NOMO-1 (cell line): ENCODE measurements at regions not wholly inside any gene's neighbourhood (a gene's known extent, or its start where the extent isn't known, plus 50 kb on each side); places are given as distances from the start of the nearest gene placed in this dataset.

Experiments
- DNase-seq, 2 experiments: peaks; one replicate each; lab custom pipeline; 2025; ENCODE audit not compliant: unreplicated experiment in 2 of 2; lab: John Stamatoyannopoulos, UW

- no peak for DNase-seq
Measured at GRCh38 chr2:175476374-175476773, 294.9 kb upstream of the ATP5MC3 start.

GRCh38 chr2:175475130-175475529, 293.6 kb upstream of the ATP5MC3 start:
- no peak for DNase-seq

- no peak for DNase-seq
Measured at GRCh38 chr2:175468431-175469098, 287.1 kb upstream of the ATP5MC3 start.

GRCh38 chr2:175465101-175465500, 283.6 kb upstream of the ATP5MC3 start:
- no peak for DNase-seq

- DNase-seq, result no peak
Measured at GRCh38 chr2:175464311-175464670, 282.8 kb upstream of the ATP5MC3 start.

GRCh38 chr2:175463589-175464310, 282.2 kb upstream of the ATP5MC3 start:
- DNase-seq, result peak; percentile 95 to 96

- DNase-seq, result no peak
Measured at GRCh38 chr2:175463169-175463568, 281.7 kb upstream of the ATP5MC3 start.

GRCh38 chr2:175462246-175462645, 280.7 kb upstream of the ATP5MC3 start:
- no peak for DNase-seq

- DNase-seq, result no peak
Measured at GRCh38 chr2:175461839-175462238, 280.3 kb upstream of the ATP5MC3 start.

- peak; percentile 49 to 60 for DNase-seq
Measured at GRCh38 chr2:175457895-175458448, 276.5 kb upstream of the ATP5MC3 start.

- DNase-seq, result no peak
Measured at GRCh38 chr2:175454953-175455389, 273.5 kb upstream of the ATP5MC3 start.

- DNase-seq, result no peak
Measured at GRCh38 chr2:175450029-175450760, 268.7 kb upstream of the ATP5MC3 start.

GRCh38 chr2:175449616-175450015, 268.1 kb upstream of the ATP5MC3 start:
- no peak for DNase-seq

- no peak for DNase-seq
Measured at GRCh38 chr2:175446201-175446600, 264.7 kb upstream of the ATP5MC3 start.

- DNase-seq, result peak; percentile 79 to 93
Measured at GRCh38 chr2:175445281-175445680, 263.8 kb upstream of the ATP5MC3 start.

GRCh38 chr2:175442441-175442840, 260.9 kb upstream of the ATP5MC3 start:
- DNase-seq, result no peak

- DNase-seq, result no peak
Measured at GRCh38 chr2:175441181-175441761, 259.8 kb upstream of the ATP5MC3 start.

- DNase-seq, result no peak
Measured at GRCh38 chr2:175439416-175439815, 257.9 kb upstream of the ATP5MC3 start.

- DNase-seq, result no peak
Measured at GRCh38 chr2:175437167-175437566, 255.7 kb upstream of the ATP5MC3 start.

GRCh38 chr2:175436076-175436475, 254.6 kb upstream of the ATP5MC3 start:
- DNase-seq, result no peak

- DNase-seq, result peak in 1 of 2 experiments; percentile 53
Measured at GRCh38 chr2:175435012-175435411, 253.5 kb upstream of the ATP5MC3 start.
